ENCODE measurements at regions not wholly inside any gene's neighbourhood (a gene's known extent, or its start where the extent isn't known, plus 50 kb on each side); places are given as distances from the start of the nearest gene placed in this dataset.

GRCh38 chr4:30268370-30268769 is 451.8 kb upstream of the PCDH7 start:
- TF ChIP-seq CTCF (IDR thresholded peaks at IDR 0.05; ENCODE audit: extremely low read depth, missing control alignments), result no peak
- no peak for DNase-seq (ENCODE audit: low spot score)

- TF ChIP-seq CTCF (IDR thresholded peaks at IDR 0.05; ENCODE audit: extremely low read depth, missing control alignments), result no peak
- no peak for DNase-seq (ENCODE audit: low spot score)
Measured at GRCh38 chr4:30269850-30270249, 450.3 kb upstream of the PCDH7 start.

GRCh38 chr4:30281986-30282385 is 438.2 kb upstream of the PCDH7 start:
- TF ChIP-seq CTCF (IDR thresholded peaks at IDR 0.05; ENCODE audit: extremely low read depth, missing control alignments), result no peak
- DNase-seq (ENCODE audit: low spot score), result no peak

- TF ChIP-seq CTCF (IDR thresholded peaks at IDR 0.05; ENCODE audit: extremely low read depth, missing control alignments), result no peak
- DNase-seq (ENCODE audit: low spot score), result no peak
Measured at GRCh38 chr4:30283336-30283735, 436.8 kb upstream of the PCDH7 start.

GRCh38 chr4:30294295-30294694 is 425.9 kb upstream of the PCDH7 start:
- TF ChIP-seq CTCF (IDR thresholded peaks at IDR 0.05; ENCODE audit: extremely low read depth, missing control alignments), result no peak
- DNase-seq (ENCODE audit: low spot score), result no peak

GRCh38 chr4:30295652-30296051 is 424.5 kb upstream of the PCDH7 start:
- DNase-seq (ENCODE audit: low spot score), result no peak
- TF ChIP-seq CTCF (IDR thresholded peaks at IDR 0.05; ENCODE audit: extremely low read depth, missing control alignments), result no peak

- TF ChIP-seq CTCF (IDR thresholded peaks at IDR 0.05; ENCODE audit: extremely low read depth, missing control alignments), result no peak
- DNase-seq (ENCODE audit: low spot score), result no peak
Measured at GRCh38 chr4:30314001-30314400, 406.2 kb upstream of the PCDH7 start.

Data from GM20000 (cell line).